SKM-1 treated with dmso at 0.1 percent for 144 hours (cell line): ENCODE measurements at regions not wholly inside any gene's neighbourhood (a gene's known extent, or its start where the extent isn't known, plus 50 kb on each side); places are given as distances from the start of the nearest gene placed in this dataset.

Experiments used
- DNase-seq: peaks from one replicate; lab custom pipeline; 2025; ENCODE audit not compliant: unreplicated experiment; lab: John Stamatoyannopoulos, UW

DNA sequence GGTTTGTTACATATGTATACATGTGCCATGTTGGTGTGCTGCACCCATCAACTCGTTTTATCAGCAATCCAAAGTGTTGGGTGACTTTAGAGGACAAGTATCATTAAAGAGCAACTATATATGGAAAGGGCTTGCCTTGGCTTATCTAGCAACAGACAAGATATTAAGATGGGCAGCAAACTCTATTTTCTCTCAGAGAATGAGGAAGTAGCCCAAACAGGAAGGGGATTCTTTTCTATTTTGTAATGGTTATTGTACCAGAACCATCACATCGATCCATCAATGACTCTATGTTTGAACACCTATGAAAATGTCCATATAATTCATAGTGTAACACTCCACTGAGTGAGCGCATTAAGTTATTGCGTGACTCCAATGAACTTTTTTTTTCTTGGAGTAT lies 260.1 kb upstream of the SLC24A2 start:
- DNase-seq, result no peak

DNA sequence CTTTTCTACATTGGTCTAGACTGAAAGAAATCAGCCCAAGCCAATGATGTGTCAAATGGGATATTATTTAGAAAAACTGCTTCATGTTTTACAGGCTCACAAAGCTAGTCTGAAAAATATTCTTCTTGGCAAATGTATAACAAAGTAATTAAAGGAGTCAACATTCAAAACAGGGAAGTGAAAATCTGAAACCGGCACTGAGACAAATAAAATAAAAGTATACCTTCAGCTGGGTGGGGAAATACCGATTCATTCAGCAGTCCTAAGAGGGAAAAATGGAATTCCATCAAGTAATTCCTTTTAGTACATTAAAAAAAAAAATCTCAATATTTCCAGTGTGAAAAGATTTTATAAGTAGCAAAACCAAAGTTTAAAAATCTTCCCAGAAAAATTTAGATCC lies 259.6 kb upstream of the SLC24A2 start:
- no peak for DNase-seq

DNA sequence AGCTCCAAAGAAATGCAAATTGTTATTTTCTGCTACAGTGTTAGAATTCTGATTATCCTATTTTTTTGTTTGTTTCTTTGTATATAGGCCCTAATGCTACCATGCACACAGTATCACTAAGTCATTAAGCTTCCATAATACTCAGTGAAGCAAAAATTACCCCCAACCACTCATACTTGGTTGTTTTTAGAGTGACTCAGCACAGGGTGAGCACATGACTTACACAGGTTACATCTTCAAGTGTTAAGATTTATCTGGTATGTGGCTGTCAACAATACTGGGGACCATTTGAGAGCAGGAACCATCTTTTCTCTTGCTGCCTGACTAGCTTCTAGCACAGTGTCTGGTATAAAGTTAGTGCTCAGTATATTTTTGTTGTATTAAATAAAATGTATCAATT lies 255.8 kb upstream of the SLC24A2 start:
- DNase-seq, result no peak

DNA sequence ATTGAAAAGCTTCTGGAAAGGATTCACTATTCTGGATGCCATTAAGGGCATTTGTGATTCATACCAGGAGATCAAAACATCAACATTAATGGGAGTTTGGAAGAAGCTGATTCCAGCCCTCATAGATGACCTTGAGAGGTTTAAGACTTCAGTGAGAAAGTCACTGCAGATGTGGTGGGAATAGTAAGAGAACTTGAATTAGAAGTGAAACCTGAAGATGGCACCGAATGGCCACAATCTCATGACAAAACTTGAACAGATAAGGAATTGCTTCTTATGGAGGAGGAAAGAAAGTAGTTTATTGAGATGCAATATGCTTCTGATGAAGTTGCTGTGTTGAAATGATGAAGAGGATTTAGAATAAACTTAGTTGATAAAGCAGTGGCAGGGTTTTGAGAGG lies 254.6 kb upstream of the SLC24A2 start:
- DNase-seq, result no peak

DNA sequence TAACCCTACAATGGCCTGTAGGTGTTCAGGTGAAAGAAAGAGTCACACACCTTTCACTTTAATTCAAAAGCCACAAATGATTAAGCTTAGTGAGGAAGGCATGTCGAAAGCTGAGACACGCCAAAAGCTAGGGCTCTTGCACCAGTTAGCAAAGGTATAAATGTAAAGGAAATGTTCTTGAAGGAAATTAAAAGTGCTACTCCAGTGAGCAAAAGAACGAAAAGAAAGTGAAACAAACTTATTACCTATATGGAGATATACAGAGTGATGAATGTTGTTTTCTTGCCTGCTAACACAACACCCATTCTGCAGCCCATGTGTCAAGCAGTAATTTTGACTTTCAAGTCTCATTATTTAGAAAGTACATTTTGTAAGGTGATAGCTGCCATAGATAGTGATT lies 254.2 kb upstream of the SLC24A2 start:
- no peak for DNase-seq

DNA sequence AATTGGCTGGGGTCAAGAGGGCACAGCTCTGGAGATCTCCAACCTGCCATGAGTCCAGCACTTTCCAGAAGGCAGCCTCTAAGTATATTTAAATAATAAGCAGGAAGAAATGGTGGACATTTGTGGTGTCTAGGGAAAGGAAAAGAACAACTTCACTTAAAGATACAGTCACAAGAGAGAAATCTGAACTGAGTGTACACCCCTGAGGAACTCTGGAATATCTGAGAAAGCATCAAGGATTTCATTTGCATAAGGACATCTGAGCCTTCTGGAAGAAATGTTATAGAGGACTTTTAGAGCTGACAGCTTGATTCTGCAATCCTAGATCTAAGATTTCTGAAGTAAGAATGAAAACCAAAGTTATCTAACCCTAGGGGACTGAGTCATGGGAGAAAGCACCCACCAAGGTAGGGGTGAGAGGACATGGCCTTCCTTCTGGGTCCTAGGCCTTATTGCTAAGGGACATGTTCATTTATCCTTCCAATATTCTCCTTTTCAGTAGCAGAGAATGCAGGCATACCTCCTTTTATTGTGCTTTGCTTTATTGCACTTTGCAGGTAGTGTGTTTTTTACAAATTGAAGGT lies 253.4 kb upstream of the SLC24A2 start:
- no peak for DNase-seq

DNA sequence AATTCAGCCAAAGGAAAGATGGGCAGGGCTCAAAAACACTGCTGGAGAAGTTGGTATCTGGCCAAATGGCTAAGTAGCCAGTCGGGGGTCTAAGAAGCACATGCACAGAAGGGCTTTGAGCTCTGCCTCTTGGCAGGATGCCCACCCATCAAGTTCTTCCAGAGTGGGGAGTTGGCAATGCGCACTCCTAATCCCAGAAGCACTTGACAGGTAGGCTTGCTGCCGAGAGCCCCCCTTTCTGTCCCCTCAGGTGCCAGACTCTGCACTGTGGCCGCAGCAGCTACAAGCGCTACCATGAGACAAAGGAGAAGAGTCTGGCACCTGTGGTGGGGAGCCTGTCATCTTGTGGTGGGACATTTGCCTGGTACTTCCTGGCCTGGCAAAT lies 252.9 kb upstream of the SLC24A2 start:
- no peak for DNase-seq

DNA sequence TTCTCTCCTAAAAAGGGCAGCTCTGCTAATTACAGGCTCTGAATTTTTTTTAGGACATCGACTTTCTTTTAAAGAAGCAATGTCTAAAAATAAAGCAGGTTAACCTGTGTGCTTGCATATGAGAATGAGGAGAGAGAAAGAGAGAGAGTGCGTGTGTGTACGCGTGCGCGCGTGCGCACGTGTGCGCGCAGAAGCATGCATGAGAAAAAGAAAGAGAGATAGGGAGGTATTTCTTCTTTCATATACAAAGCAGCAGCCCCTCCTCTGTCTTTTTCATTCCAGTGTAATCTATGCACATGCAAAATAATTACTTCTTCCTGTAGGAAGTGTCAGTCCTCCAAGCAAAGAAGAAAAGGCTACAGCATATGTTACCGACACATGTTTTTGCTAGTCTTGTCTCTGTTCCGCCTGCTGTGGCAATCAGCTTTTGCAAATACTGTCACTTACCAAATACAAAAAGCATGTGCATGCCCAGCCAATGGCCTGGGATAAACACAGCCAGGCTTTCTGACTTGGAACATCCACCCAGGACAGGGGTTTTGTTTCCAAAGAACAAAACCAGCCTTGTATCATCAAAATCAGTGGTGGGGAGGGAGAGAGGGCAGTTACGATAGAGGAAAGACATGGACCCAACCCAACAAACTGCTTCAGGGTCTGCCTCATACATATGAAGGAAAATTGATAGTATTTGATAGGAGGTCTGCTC lies 252.3 kb upstream of the SLC24A2 start:
- no peak for DNase-seq

DNA sequence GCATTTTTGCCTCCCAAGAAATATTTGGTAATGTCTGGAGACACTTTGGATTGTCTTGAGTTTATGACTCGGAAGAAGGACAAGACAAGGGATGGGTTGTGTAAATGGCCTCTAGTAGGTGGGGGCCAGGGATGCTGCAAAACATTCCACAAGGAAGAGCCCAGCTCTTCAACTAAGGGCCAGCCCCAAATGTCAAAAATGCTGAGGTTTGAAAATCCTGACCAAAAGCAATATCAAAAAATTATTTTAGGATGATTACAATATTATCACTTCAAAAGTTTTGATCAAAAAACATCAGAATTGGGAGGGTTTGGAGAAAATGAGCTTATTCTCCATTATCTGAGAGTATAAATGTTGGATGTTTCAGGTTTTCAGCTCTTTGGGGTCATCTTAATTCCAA lies 248.9 kb upstream of the SLC24A2 start:
- no peak for DNase-seq

DNA sequence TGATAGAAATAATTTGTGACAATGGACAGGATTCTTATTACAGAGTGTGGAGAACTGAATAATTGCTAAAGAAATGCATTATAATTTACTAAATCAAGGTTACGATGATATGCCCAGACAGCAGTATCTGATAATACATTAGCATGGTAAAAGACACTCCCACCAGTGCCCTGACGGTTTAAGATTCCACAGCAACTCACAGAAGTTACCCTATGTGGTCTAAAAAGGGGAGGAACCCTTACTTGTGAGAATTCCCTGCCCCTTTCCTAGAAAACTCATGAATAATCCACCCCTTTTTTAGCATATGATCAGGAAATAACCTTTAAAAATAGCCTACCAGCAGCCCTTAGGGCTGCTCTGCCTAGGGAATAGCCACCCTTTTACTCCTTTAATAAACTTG lies 244.7 kb upstream of the SLC24A2 start:
- no peak for DNase-seq

DNA sequence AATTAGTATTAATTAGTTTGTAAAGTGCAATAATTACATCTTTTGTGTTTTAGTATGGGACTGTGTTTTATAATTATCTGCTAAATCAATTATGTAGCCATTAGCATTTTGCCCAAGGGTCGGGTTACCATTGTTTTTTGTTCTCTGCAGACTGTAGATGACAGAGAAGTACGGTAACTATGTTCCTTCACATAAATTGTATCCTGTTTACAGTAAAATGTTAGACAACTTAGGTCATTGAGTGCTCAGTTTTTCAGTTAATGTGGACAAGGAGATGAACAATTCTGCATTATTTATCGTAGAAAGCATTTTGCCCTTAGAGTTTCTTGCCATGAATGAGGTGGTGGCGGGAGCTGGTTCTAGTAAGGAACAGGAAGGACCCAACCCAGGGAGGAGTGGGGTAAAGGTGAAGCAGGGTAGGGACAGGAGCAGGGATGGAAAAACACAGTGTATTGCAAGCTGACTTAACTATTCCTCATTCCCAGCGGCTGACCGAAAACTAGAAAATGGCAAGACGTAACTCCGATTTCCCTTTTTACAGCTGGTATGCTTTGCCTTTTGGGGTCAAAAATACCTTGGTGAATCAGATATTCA lies 243.7 kb upstream of the SLC24A2 start:
- no peak for DNase-seq

DNA sequence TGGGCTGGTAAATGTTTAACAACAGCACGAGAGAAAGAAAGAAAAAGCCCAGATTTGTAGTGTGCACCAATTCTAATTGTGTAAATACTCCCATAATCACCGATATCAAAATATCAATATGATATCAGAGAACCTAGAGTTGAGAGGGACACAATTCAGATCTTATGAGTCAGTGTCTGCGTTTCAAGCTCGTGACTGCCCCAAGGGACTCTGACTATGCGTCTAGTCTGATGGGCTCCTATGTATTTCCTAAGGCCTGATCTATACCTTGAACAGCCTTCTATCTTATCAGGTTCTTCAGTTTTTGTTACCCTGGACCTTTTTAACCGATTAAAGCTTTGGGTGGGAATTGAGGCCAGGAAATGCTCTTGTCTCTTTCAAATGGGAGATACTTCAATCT lies 243.0 kb upstream of the SLC24A2 start:
- no peak for DNase-seq

DNA sequence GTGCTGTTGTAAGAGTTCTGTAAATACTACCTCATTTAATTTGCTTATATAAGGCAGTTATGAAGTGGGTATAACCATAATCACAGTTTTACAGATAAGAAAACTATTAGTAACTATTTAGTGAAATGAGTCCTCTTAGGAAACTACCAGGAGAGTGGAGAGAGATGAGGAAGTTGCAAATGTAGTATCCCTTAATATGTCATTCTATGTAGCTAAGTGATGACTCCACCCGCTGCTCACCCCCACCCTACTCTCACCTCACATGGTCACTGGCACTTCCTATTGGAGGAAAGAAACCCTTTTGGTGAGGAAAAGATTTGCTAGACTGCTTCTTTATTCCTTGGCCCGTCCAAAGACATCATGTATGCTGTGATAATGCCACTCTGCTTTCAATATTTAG lies 241.8 kb upstream of the SLC24A2 start:
- DNase-seq, result no peak

DNA sequence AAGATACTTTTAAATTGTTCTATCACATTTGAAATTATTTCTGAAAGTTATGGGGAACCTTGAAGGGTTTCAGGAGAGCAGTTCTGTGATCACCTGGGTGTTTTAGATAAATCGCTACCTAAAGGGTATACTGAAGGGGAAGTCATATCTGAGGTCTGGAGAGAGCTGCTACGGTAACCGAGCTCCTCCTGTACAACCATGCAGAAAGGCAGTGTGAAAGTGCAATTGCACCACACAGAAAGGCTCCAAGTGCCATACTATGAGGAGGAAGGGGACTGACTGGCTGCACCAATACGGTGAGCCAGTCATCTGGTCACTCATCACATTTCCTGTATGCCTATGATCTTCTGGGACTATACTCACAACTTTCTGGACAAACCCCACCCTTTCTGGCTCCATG lies 241.4 kb upstream of the SLC24A2 start:
- DNase-seq, result no peak

DNA sequence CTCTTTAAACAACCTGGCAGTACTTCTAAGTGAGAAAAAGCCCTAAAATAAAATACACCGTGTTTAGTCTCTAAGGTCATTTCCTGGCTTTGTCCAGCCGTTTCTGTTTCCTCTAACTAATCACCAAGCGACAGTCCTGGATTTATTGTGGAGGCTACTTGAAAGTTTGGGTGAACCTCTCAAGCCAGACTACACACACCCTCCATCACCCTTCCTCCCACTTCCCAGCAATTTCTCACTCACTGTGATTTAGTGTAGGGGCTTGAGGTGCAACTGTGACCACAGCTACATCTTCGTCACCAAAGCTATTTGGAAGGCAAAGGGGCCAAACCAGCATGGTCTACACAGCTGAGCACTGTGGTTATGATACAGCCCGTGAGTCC lies 240.0 kb upstream of the SLC24A2 start:
- DNase-seq, result no peak

DNA sequence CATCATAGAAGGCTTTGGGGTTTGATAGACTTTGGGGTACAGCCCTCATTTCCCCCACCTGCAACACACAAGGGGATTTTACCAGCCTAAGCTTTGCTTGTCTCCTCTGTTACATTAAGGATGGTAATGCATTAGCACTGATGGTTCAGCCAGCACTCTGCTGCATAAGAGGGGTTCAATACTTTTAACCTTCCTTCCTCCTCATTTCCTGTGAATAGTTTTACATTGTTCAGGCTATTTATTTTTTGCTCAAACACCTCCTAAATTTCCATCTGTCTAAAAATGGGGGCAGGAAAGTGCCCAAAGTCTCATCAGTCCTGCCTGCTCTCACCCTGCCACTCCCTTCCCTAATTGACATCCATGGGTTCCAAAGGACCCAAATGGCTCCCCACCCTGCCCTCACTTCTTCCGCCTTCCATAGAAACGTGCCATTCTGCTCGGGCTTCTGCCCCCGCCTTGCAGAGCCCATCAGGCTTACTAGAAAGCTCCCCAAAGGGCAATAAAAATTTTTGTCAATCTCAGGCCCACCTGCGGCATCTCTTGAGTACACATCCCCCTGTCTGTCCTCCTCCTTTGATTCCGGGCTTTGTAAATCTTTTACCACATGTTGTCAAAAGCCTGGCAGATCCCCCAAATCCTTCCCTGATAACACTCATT lies 239.5 kb upstream of the SLC24A2 start:
- DNase-seq, result no peak

DNA sequence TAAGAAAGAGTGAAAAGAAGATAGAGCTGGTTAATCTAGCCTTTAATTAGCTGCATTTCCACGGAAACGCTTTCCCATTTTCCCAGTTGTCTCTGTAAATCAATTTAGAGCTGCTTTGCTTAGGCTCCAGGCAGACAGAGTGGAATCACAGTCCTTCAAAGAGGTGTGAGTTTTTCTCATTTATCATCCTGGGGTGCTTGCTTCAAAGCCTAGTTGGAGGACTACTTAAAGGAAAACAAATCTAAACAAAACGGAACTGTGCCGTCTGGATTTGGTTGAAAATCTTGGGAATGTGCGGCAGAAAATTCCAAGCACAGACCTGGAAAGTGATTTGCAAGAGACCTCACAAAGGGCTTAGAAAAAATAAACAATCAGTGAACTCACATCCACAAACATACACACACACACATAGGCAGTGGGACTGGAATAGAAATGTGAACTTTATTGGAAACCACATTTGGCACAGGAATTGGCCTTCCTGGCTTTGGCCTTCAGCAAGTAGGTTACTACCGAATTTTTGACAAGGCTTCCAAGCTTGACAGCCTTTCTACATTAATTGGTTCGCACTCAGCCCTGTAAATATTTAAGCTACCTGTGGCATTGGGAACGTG lies 235.2 kb upstream of the SLC24A2 start:
- no peak for DNase-seq

DNA sequence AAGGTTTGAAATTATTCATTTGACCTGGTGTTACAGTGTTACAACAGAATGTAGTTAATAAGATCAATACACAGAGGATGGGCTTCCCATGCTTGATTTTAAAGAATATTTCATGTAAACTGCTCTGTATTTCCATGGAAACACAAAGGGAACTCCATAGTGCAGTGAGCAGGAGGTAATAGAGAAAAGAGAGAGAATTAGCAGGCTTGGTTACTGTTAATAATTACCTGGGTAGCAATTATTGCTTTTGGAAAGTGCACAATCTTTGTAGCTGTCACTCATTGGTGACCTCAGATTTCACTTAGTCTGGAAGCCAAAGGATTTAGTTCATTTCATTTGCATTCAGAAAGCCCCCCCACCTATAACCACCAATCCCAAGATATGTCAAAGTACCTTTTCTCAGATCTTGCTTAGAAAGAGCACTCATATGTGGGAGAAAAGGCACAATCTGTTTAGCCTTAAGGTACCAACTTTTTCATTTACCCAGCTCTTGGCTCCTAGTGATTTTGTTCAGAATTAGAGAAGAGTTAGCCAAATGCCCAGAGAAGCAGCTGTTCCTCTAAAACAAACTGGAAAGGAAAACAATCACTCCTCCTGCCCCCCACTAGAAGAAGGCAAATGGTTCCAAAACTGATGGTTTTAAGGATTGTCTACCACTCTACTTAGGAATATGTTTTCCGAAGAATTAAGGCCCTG lies 234.5 kb upstream of the SLC24A2 start:
- DNase-seq, result no peak

DNA sequence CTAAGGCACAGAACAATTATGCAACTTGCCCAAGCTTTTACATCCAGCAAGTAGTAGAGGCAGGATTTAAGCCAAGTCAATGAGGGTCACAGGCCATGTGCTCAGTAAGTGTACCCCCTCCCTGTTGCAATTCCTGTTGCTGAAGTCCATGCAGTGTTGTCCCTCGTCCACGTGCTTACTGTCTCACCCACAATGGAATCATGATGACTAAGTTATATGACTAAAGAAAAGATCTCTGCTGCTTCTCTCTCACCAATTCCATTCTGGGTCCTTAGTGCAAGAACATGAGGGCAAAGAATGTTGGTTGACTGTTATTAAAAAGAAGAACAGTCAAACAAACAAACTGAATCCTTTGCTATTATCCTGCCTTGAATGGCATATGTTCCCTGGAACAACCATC lies 233.6 kb upstream of the SLC24A2 start:
- DNase-seq, result no peak

DNA sequence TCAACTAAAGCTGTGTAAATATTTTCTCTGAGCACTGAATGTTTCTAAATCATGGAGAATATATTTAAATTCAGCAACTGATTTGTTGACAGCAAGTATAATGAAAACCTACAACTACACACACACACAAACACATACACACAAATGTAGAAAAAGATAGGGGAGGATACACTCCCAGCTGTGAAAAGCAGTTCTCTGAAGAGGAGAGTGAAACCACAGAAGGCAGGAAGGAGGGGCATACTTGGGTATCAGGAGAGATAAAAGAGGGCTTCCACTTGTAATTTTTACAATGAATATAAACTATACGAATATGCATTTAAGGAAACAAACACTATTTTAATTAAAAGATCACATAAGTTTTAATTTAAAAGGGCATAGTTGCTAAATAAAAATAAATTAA lies 227.8 kb upstream of the SLC24A2 start:
- DNase-seq, result no peak

DNA sequence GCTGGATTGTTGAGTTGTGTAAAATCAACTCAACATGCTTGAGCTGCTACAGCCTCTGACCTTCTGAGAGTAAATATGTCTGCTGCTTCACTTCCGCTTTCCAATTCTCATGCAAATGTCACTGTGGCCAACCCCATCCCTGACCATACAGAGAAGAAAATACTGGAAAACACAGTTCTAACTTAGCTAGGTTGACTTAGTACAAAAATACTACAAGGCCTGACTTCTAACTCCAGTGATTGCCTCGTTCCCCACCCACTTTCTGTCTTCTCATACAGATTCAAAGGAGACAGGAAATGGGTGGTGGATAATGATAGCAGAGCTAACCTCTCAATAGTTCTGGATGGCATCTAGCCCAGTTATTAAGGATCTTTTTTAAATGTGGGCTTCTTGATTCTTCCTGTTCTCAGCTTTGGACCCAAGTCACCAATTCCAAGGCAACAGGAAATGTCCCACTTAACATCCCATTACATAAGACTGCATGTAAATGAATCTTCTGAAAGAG lies 226.6 kb upstream of the SLC24A2 start:
- DNase-seq, result no peak
